ENCODE measurements at regions not wholly inside any gene's neighbourhood (a gene's known extent, or its start where the extent isn't known, plus 50 kb on each side); places are given as distances from the start of the nearest gene placed in this dataset.

GRCh38 chr4:24210332-24210902 lies 320.6 kb upstream of the PPARGC1A start:
- Histone ChIP-seq H2AFZ (ENCODE audit: low read depth, low read length, severe bottlenecking) (no peak overlapping the region), H3K4me2 (ENCODE audit: low read depth, low read length, poor library complexity, severe bottlenecking) (no peak overlapping the region), H3K9me2 (replicated peaks; ENCODE audit: insufficient read depth, low read length) (no peaks in the 10 kb centered on the region), H4K20me1 (ENCODE audit: low read depth, low read length) (no peaks in the 10 kb centered on the region), H3K27me3 (ENCODE audit: low read length) (no peaks in the 10 kb centered on the region), H3F3A (ENCODE audit: insufficient read depth) (no peaks in the 10 kb centered on the region), H3K36me3 (ENCODE audit: low read length) (no peaks in the 10 kb centered on the region), H3K9ac (ENCODE audit: low read length) (no peak overlapping the region), H3K9me3 (ENCODE audit: insufficient read depth, low read length) (no peaks in the 10 kb centered on the region), H3K4me3 (ENCODE audit: insufficient read depth, low read length, poor library complexity, severe bottlenecking) (no peak overlapping the region), H3K27ac (ENCODE audit: low read depth, low read length) (no peak overlapping the region), H3K79me2 (ENCODE audit: insufficient read depth, low read length) (no peaks in the 10 kb centered on the region)
- TF ChIP-seq CTCF (IDR thresholded peaks at IDR 0.05; ENCODE audit: insufficient read depth, low read length, poor library complexity, severe bottlenecking) (no peak), EZH2phosphoT487 (conservative IDR thresholded peaks at IDR 0.05; ENCODE audit: low read length) (no peak)

DNA sequence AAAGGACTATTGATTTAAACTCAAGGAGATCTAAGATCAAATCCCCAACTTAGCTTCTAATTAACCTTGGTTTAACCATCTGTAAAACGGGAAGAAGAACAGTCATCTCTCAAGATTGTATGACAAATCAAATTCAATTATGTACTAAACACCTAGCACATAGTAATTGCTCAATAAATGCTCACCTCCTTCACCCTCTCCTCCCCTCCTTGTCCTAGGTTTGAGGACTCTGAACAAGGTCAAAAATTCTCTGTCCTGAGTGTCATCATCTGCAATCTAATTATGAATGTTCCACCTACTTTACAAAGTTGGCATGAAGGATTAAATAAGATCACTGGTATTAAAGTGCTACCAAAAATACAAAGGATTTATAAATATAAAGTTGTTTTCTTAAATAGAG lies 320.1 kb upstream of the PPARGC1A start:
- H4K20me1 ChIP-seq (ENCODE audit: low read depth, low read length), result no peaks in the 10 kb centered on the region

DNA sequence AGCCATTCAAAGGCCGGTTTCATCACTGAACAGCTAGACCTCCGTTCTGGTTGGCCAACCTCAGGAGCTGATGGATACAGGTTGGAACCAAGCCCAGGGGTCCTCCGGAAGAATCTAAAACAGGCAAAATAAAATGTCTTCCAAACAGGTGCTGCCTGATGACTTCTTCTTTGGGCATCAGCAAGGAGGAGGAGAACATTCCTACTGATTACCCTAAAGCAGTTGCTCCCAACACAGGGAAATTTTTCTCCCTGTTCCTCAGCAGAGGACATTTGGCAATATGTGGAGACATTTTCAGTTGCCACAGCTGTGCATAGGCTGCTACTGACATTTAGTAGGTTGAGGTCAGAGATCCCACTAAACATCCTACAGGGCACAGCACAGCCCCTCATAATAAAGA lies 319.3 kb upstream of the PPARGC1A start:
- Histone ChIP-seq H3K36me3 (ENCODE audit: low read length) (no peaks in the 10 kb centered on the region), H3K4me2 (ENCODE audit: low read depth, low read length, poor library complexity, severe bottlenecking) (no peak overlapping the region), H2AFZ (ENCODE audit: low read depth, low read length, severe bottlenecking) (no peak overlapping the region), H4K20me1 (ENCODE audit: low read depth, low read length) (no peaks in the 10 kb centered on the region), H3K9me2 (replicated peaks; ENCODE audit: insufficient read depth, low read length) (no peaks in the 10 kb centered on the region), H3K27me3 (ENCODE audit: low read length) (no peaks in the 10 kb centered on the region), H3K9ac (ENCODE audit: low read length) (no peak overlapping the region), H3K27ac (ENCODE audit: low read depth, low read length) (no peak overlapping the region), H3K9me3 (ENCODE audit: insufficient read depth, low read length) (no peaks in the 10 kb centered on the region), H3K79me2 (ENCODE audit: insufficient read depth, low read length) (no peaks in the 10 kb centered on the region), H3F3A (ENCODE audit: insufficient read depth) (no peaks in the 10 kb centered on the region), H3K4me3 (ENCODE audit: insufficient read depth, low read length, poor library complexity, severe bottlenecking) (no peak overlapping the region)
- TF ChIP-seq EZH2phosphoT487 (conservative IDR thresholded peaks at IDR 0.05; ENCODE audit: low read length) (no peak), CTCF (IDR thresholded peaks at IDR 0.05; ENCODE audit: insufficient read depth, low read length, poor library complexity, severe bottlenecking) (no peak)

More for the DNA sequence above, 320.1 kb upstream of the PPARGC1A start:
- Histone ChIP-seq H3K9me3 (ENCODE audit: insufficient read depth, low read length) (no peaks in the 10 kb centered on the region), H3K9ac (ENCODE audit: low read length) (no peak overlapping the region), H3K36me3 (ENCODE audit: low read length) (no peaks in the 10 kb centered on the region), H3F3A (ENCODE audit: insufficient read depth) (no peaks in the 10 kb centered on the region), H3K27ac (ENCODE audit: low read depth, low read length) (no peak overlapping the region), H3K4me2 (ENCODE audit: low read depth, low read length, poor library complexity, severe bottlenecking) (no peak overlapping the region), H3K9me2 (replicated peaks; ENCODE audit: insufficient read depth, low read length) (no peaks in the 10 kb centered on the region), H3K79me2 (ENCODE audit: insufficient read depth, low read length) (no peaks in the 10 kb centered on the region), H3K4me3 (ENCODE audit: insufficient read depth, low read length, poor library complexity, severe bottlenecking) (no peak overlapping the region), H2AFZ (ENCODE audit: low read depth, low read length, severe bottlenecking) (no peak overlapping the region), H3K27me3 (ENCODE audit: low read length) (no peaks in the 10 kb centered on the region)
- no peak for TF ChIP-seq EZH2phosphoT487 (conservative IDR thresholded peaks at IDR 0.05; ENCODE audit: low read length)
- no peak for TF ChIP-seq CTCF (IDR thresholded peaks at IDR 0.05; ENCODE audit: insufficient read depth, low read length, poor library complexity, severe bottlenecking)

Measured in SU-DHL-6 (cell line).